Prostate gland (tissue), 2 donors: ENCODE measurements at regions not wholly inside any gene's neighbourhood (a gene's known extent, or its start where the extent isn't known, plus 50 kb on each side); places are given as distances from the start of the nearest gene placed in this dataset.
"Not testable (repeated sequence)": the region's sequence is repeated elsewhere in the genome, so short reads cannot be mapped to it uniquely, and the experiment has no call there.

Experiments used
- POLR2AphosphoS5 ChIP-seq: sonication (generic); formaldehyde crosslinking; IDR thresholded peaks from one replicate; pipeline ENCODE4 v1.6.1; 2017; ENCODE audit warnings: antibody characterized with exemption
- TF ChIP-seq, protein P1 (sequence below), 4 experiments: fragments of 200-600 bp in 2 of 4; fragments of 450-650 bp in 2 of 4; sonication (generic) in 2 of 4; IDR thresholded peaks; 1 replicate in 3 of 4; 2 replicates in 1 of 4; pipeline ENCODE4 v1.5.1; 2016 to 2019; ENCODE audit warnings: antibody characterized with exemption in 4 of 4, mild to moderate bottlenecking in 2 of 4, moderate library complexity in 2 of 4

DNA sequence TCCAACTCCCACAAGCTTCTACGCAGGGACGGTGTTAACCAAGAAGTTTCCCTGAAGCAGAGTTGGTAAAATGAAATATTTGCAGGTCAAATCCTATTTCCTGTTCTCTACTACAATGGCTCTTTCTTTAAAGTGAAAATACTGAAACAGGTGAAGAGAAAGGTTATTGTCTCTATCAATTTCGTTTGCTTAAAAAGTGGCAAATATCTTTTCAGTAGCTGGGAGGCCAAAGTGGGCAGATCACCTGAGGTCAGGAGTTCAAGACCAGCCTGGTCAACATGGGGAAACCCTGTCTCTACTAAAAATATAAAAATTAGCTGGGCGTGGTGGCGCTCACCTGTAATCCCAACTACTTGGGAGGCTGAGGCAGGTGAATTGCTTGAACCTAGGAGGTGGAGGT lies 134.2 kb upstream of the TPM1 start:
- TF ChIP-seq POLR2AphosphoS5 = not testable (repeated sequence)
- TF ChIP-seq, protein P1, sequence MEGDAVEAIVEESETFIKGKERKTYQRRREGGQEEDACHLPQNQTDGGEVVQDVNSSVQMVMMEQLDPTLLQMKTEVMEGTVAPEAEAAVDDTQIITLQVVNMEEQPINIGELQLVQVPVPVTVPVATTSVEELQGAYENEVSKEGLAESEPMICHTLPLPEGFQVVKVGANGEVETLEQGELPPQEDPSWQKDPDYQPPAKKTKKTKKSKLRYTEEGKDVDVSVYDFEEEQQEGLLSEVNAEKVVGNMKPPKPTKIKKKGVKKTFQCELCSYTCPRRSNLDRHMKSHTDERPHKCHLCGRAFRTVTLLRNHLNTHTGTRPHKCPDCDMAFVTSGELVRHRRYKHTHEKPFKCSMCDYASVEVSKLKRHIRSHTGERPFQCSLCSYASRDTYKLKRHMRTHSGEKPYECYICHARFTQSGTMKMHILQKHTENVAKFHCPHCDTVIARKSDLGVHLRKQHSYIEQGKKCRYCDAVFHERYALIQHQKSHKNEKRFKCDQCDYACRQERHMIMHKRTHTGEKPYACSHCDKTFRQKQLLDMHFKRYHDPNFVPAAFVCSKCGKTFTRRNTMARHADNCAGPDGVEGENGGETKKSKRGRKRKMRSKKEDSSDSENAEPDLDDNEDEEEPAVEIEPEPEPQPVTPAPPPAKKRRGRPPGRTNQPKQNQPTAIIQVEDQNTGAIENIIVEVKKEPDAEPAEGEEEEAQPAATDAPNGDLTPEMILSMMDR (IDR thresholded peaks at IDR 0.05) = not testable (repeated sequence)
